ENCODE measurements at regions not wholly inside any gene's neighbourhood (a gene's known extent, or its start where the extent isn't known, plus 50 kb on each side); places are given as distances from the start of the nearest gene placed in this dataset.
"Not testable (repeated sequence)": the region's sequence is repeated elsewhere in the genome, so short reads cannot be mapped to it uniquely, and the experiment has no call there.

- no peak overlapping the region for H3K4me3 ChIP-seq
- no peak for TF ChIP-seq CTCF (IDR thresholded peaks at IDR 0.05)
- no peak for TF ChIP-seq POLR2A (IDR thresholded peaks at IDR 0.05)
- 77 to 84% (median 81%) methylated on average over 7 of the region's 7 CpGs for WGBS, 4 donors
Observed at GRCh38 chr6:4662886-4663285, 113.3 kb upstream of the CDYL start.

GRCh38 chr6:4661391-4661790, 114.8 kb upstream of the CDYL start:
- Histone ChIP-seq H3K4me3 (no peak overlapping the region), H3K36me3 (replicated peaks in 1 of 2) (no peaks in the 10 kb centered on the region), H3K27me3 (no peaks in the 10 kb centered on the region), H3K9me3 (replicated peaks in 1 of 3) (no peaks in the 10 kb centered on the region), H3K4me1 (replicated peaks in 1 of 2) (no peaks in the 10 kb centered on the region), H3K27ac (no peak overlapping the region)
- 91 to 100% (median 93%) methylated on average over 8 of the region's 8 CpGs for WGBS, 4 donors
- DNase-seq: no peak
- intact Hi-C loops (cut with DNase I): no loop called here
- TF ChIP-seq POLR2A (IDR thresholded peaks at IDR 0.05) (no peak), CTCF (IDR thresholded peaks at IDR 0.05) (no peak)

More at GRCh38 chr6:4662886-4663285, 113.3 kb upstream of the CDYL start:
- no peaks in the 10 kb centered on the region for H3K4me1 ChIP-seq (replicated peaks in 1 of 2)
- no peaks in the 10 kb centered on the region for H3K9me3 ChIP-seq (replicated peaks in 1 of 3)
- DNase-seq: no peak
- intact Hi-C loops (cut with DNase I): no loop called here
- H3K27ac ChIP-seq: no peak overlapping the region
- H3K36me3 ChIP-seq (replicated peaks in 1 of 2): no peaks in the 10 kb centered on the region
- no peaks in the 10 kb centered on the region for H3K27me3 ChIP-seq

- Histone ChIP-seq H3K27ac (no peak overlapping the region), H3K4me1 (replicated peaks in 1 of 2) (no peaks in the 10 kb centered on the region), H3K27me3 (no peaks in the 10 kb centered on the region), H3K36me3 (replicated peaks in 1 of 2) (no peaks in the 10 kb centered on the region), H3K4me3 (no peak overlapping the region), H3K9me3 (replicated peaks in 1 of 3) (no peaks in the 10 kb centered on the region)
- intact Hi-C loops (cut with DNase I): no loop called here
- 79 to 89% (median 80%) methylated on average over 14 to 22 of the region's 22 CpGs for WGBS, 4 donors
- TF ChIP-seq CTCF (IDR thresholded peaks at IDR 0.05): no peak
- no peak for TF ChIP-seq POLR2A (IDR thresholded peaks at IDR 0.05)
- no peak for DNase-seq
Observed at GRCh38 chr6:4660377-4661321, 115.6 kb upstream of the CDYL start.

DNA sequence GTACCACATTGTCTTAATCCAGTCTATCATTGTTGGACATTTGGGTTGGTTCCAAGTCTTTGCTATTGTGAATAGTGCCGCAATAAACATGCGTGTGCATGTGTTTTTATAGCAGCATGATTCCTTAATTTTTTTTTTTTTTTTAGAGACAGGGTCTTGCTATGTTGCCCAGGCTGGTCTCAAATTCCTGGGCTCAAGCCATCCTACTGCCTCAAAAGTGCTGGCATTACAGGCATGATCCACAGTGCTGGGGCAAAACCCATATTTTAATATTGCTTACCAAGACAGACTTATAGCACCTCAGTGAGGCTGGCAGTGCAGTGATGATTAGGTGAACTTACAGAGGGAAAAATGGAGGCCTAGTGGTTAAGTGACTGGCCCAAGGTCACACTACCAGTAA, 116.5 kb upstream of the CDYL start:
- H3K36me3 ChIP-seq (replicated peaks in 1 of 2); intact Hi-C loops (cut with DNase I): not testable (repeated sequence)
- WGBS, 4 donors: 94 to 100% (median 100%) methylated on average over 2 of the region's 2 CpGs; no CpG with 5 or more reads in 1 of the 4 donors

GRCh38 chr6:4658486-4658885, 117.7 kb upstream of the CDYL start:
- DNase-seq: no peak
- H3K9me3 ChIP-seq (replicated peaks in 1 of 3): no peaks in the 10 kb centered on the region
- no peaks in the 10 kb centered on the region for H3K27me3 ChIP-seq
- intact Hi-C loops (cut with DNase I): no loop called here
- H3K4me1 ChIP-seq (replicated peaks in 1 of 2): no peaks in the 10 kb centered on the region
- no peak overlapping the region for H3K27ac ChIP-seq
- no peaks in the 10 kb centered on the region for H3K36me3 ChIP-seq (replicated peaks in 1 of 2)
- no peak overlapping the region for H3K4me3 ChIP-seq
- no peak for TF ChIP-seq CTCF (IDR thresholded peaks at IDR 0.05)
- no peak for TF ChIP-seq POLR2A (IDR thresholded peaks at IDR 0.05)
- 78 to 85% (median 81%) methylated on average over 6 of the region's 6 CpGs for WGBS, 4 donors

More for the DNA sequence above, 116.5 kb upstream of the CDYL start:
- H3K27me3 ChIP-seq; H3K4me3 ChIP-seq; H3K9me3 ChIP-seq (replicated peaks in 1 of 3); H3K27ac ChIP-seq; H3K4me1 ChIP-seq (replicated peaks in 1 of 2); DNase-seq: not testable (repeated sequence)

All from adrenal gland (tissue), 9 donors.